GM21825 (cell line): ENCODE measurements at regions not wholly inside any gene's neighbourhood (a gene's known extent, or its start where the extent isn't known, plus 50 kb on each side); places are given as distances from the start of the nearest gene placed in this dataset.
"Not testable (repeated sequence)": the region's sequence is repeated elsewhere in the genome, so short reads cannot be mapped to it uniquely, and the experiment has no call there.

Experiments used
- ATAC-seq: cut with Tn5 transposase; IDR thresholded peaks from one replicate; pipeline ENCODE4 v1.9.1; 2021; ENCODE audit warnings: mild to moderate bottlenecking, moderate library complexity; ENCODE audit not compliant: unreplicated experiment

- not testable (repeated sequence) for ATAC-seq
Observed at GRCh38 chr13:86253497-86253896, 454.3 kb upstream of the SLITRK6 start.

- ATAC-seq: not testable (repeated sequence)
Observed at GRCh38 chr13:86255820-86256219, 456.6 kb upstream of the SLITRK6 start.

- ATAC-seq: no peak
Observed at GRCh38 chr13:86269511-86269910, 470.3 kb upstream of the SLITRK6 start.

- no peak for ATAC-seq
Observed at GRCh38 chr13:86282442-86282841, 483.2 kb upstream of the SLITRK6 start.

- ATAC-seq: no peak
Observed at GRCh38 chr13:86283031-86283430, 483.8 kb upstream of the SLITRK6 start.

GRCh38 chr13:86298725-86299124, 499.5 kb upstream of the SLITRK6 start:
- ATAC-seq: no peak

GRCh38 chr13:86299128-86299527, 499.9 kb upstream of the SLITRK6 start:
- no peak for ATAC-seq

- no peak for ATAC-seq
Observed at GRCh38 chr13:86309881-86310280, 510.7 kb upstream of the SLITRK6 start.

- ATAC-seq: no peak
Observed at GRCh38 chr13:86313421-86313820, 514.2 kb upstream of the SLITRK6 start.

- no peak for ATAC-seq
Observed at GRCh38 chr13:86318450-86318849, 519.2 kb upstream of the SLITRK6 start.

GRCh38 chr13:86324191-86324590, 525.0 kb upstream of the SLITRK6 start:
- ATAC-seq: no peak

GRCh38 chr13:86355301-86355700, 556.1 kb upstream of the SLITRK6 start:
- ATAC-seq: no peak

- ATAC-seq: no peak
Observed at GRCh38 chr13:86357106-86357505, 557.9 kb upstream of the SLITRK6 start.

GRCh38 chr13:86363749-86364148, 564.5 kb upstream of the SLITRK6 start:
- ATAC-seq: not testable (repeated sequence)

GRCh38 chr13:86368924-86369323, 569.7 kb upstream of the SLITRK6 start:
- ATAC-seq: no peak

GRCh38 chr13:86377451-86377850, 578.2 kb upstream of the SLITRK6 start:
- no peak for ATAC-seq

- no peak for ATAC-seq
Observed at GRCh38 chr13:86378628-86379027, 579.4 kb upstream of the SLITRK6 start.

- ATAC-seq: no peak
Observed at GRCh38 chr13:86383151-86383550, 583.9 kb upstream of the SLITRK6 start.

GRCh38 chr13:86383561-86383960, 584.3 kb upstream of the SLITRK6 start:
- no peak for ATAC-seq

GRCh38 chr13:86397635-86398034, 598.4 kb upstream of the SLITRK6 start:
- ATAC-seq: no peak

GRCh38 chr13:86399572-86399971, 600.4 kb upstream of the SLITRK6 start:
- ATAC-seq: no peak

- no peak for ATAC-seq
Observed at GRCh38 chr13:86402500-86402899, 603.3 kb upstream of the SLITRK6 start.

- no peak for ATAC-seq
Observed at GRCh38 chr13:86403181-86403580, 604.0 kb upstream of the SLITRK6 start.
